MM.1S (cell line): ENCODE measurements at regions not wholly inside any gene's neighbourhood (a gene's known extent, or its start where the extent isn't known, plus 50 kb on each side); places are given as distances from the start of the nearest gene placed in this dataset.

Experiments used
- DNase-seq: peaks from one replicate; pipeline ENCODE4 v3.0.0-alpha.2; 2015
- H2AFZ ChIP-seq: fragments of 300-600 bp; sonication (generic); 2 replicates; pipeline ENCODE4 v1.6.0; 2016; ENCODE audit warnings: antibody characterized with exemption, low read length
- H3F3A ChIP-seq: fragments of 300-600 bp; sonication (generic); 2 replicates; pipeline ENCODE4 v1.6.1; 2016; ENCODE audit warnings: mild to moderate bottlenecking, antibody characterized with exemption, low read length, moderate library complexity, mixed read lengths; ENCODE audit not compliant: insufficient read depth
- H3K27ac ChIP-seq: fragments of 300-600 bp; sonication (generic); 2 replicates; pipeline ENCODE4 v1.5.1; 2016; ENCODE audit warnings: mild to moderate bottlenecking, low read length
- H3K27me3 ChIP-seq: fragments of 300-600 bp; sonication (generic); replicated peaks from 2 replicates; pipeline ENCODE4 v1.6.0; 2016; ENCODE audit warnings: low read length; ENCODE audit not compliant: insufficient read depth
- H3K36me3 ChIP-seq: fragments of 300-600 bp; sonication (generic); replicated peaks from 2 replicates; pipeline ENCODE4 v1.6.1; 2016; ENCODE audit warnings: mild to moderate bottlenecking, low read length, mixed read lengths; ENCODE audit not compliant: insufficient read depth
- H3K4me1 ChIP-seq: fragments of 300-600 bp; sonication (generic); 2 replicates; pipeline ENCODE4 v1.6.1; 2016; ENCODE audit warnings: low read length, mixed read lengths
- H3K4me2 ChIP-seq: fragments of 300-600 bp; sonication (generic); 2 replicates; pipeline ENCODE4 v1.6.0; 2016; ENCODE audit warnings: low read depth, low read length
- H3K4me3 ChIP-seq: fragments of 300-600 bp; sonication (generic); 2 replicates; pipeline ENCODE4 v1.5.1; 2016; ENCODE audit warnings: low read length, mixed read lengths
- H3K79me2 ChIP-seq: fragments of 300-600 bp; sonication (generic); 2 replicates; pipeline ENCODE4 v1.6.1; 2016; ENCODE audit warnings: mixed run types, low read length, mixed read lengths
- H3K9ac ChIP-seq: fragments of 300-600 bp; sonication (generic); 2 replicates; pipeline ENCODE4 v1.6.1; 2016; ENCODE audit warnings: low read length, mixed read lengths
- H3K9me2 ChIP-seq: fragments of 300-600 bp; sonication (generic); replicated peaks from 2 replicates; pipeline ENCODE4 v1.6.1; 2016; ENCODE audit warnings: mild to moderate bottlenecking, low read length, mixed read lengths; ENCODE audit not compliant: insufficient read depth
- H3K9me3 ChIP-seq: fragments of 300-600 bp; sonication (generic); replicated peaks from 2 replicates; pipeline ENCODE4 v1.6.1; 2016; ENCODE audit warnings: mild to moderate bottlenecking, low read length, mixed read lengths; ENCODE audit not compliant: insufficient read depth
- H4K20me1 ChIP-seq: fragments of 300-600 bp; sonication (generic); 2 replicates; pipeline ENCODE4 v1.6.1; 2016; ENCODE audit warnings: mild to moderate bottlenecking, low read length, moderate library complexity, mixed read lengths; ENCODE audit not compliant: insufficient read depth
- EZH2 ChIP-seq: fragments of 300-600 bp; sonication (generic); optimal IDR thresholded peaks from 2 replicates; pipeline ENCODE3; 2017; ENCODE audit warnings: low read depth, mild to moderate bottlenecking, antibody characterized with exemption, low read length, mixed read lengths
- EZH2phosphoT487 ChIP-seq: fragments of 300-600 bp; sonication (generic); IDR thresholded peaks from 2 replicates; pipeline ENCODE4 v1.6.1; 2018; ENCODE audit warnings: antibody characterized with exemption, low read length
- TF ChIP-seq, protein P1 (sequence below): fragments of 300-600 bp; sonication (generic); IDR thresholded peaks from 2 replicates; pipeline ENCODE4 v1.5.1; 2016; ENCODE audit warnings: antibody characterized with exemption, low read length, mixed read lengths

DNA sequence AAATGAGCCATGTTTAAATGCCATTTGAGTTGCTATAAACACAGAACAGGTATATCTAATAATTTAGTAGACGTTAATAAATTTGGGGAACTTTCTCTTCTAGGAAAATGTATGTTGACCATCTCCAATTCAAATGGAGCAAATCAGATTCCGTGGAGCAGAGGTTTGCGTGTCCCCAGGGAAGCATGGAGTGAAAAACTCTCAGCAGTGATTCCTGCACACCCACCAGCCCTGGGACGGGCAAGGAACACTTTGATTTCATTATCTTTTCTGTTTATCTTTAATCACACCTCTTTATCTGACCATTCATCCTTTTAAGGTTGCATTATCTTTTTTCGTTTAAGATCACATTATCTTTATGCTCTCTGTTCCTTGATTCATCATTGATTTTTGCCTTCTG, 95.0 kb downstream of the RNASET2 start:
- Histone ChIP-seq H3K27me3 (no peaks in the 10 kb centered on the region), H3K9ac (no peak overlapping the region), H3K27ac (no peak overlapping the region), H3K4me3 (no peak overlapping the region), H3K79me2 (no peaks in the 10 kb centered on the region), H2AFZ (no peak overlapping the region), H3F3A (no peaks in the 10 kb centered on the region), H4K20me1 (no peaks in the 10 kb centered on the region), H3K9me3 (no peaks in the 10 kb centered on the region), H3K36me3 (no peaks in the 10 kb centered on the region), H3K9me2 (no peaks in the 10 kb centered on the region), H3K4me1 (no peaks in the 10 kb centered on the region), H3K4me2 (no peak overlapping the region)
- TF ChIP-seq EZH2phosphoT487 = no peak
- TF ChIP-seq, protein P1, sequence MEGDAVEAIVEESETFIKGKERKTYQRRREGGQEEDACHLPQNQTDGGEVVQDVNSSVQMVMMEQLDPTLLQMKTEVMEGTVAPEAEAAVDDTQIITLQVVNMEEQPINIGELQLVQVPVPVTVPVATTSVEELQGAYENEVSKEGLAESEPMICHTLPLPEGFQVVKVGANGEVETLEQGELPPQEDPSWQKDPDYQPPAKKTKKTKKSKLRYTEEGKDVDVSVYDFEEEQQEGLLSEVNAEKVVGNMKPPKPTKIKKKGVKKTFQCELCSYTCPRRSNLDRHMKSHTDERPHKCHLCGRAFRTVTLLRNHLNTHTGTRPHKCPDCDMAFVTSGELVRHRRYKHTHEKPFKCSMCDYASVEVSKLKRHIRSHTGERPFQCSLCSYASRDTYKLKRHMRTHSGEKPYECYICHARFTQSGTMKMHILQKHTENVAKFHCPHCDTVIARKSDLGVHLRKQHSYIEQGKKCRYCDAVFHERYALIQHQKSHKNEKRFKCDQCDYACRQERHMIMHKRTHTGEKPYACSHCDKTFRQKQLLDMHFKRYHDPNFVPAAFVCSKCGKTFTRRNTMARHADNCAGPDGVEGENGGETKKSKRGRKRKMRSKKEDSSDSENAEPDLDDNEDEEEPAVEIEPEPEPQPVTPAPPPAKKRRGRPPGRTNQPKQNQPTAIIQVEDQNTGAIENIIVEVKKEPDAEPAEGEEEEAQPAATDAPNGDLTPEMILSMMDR = no peak
- no peak for TF ChIP-seq EZH2
- DNase-seq = no peak

DNA sequence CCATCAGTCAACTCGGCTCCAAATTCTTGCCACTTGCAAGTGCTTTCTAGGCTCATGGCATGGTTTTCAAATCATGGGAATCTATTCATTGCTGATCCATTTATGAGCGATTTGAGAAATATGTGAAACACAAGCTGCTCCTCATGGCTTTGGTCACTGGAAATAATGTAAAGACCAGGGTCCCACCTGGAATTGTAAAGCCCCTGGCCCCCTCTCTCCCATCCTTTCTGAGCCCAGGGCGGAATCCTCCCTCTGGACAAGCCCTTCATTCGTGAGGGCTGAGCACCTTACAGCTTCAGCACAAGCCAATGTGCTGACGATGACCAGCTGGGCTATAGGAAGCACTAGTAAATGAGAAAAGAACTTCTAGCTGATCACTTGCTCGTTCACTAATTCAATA, 96.0 kb downstream of the RNASET2 start:
- no peaks in the 10 kb centered on the region for H3K27me3 ChIP-seq
- no peak overlapping the region for H3K9ac ChIP-seq
- no peaks in the 10 kb centered on the region for H3K79me2 ChIP-seq
- no peaks in the 10 kb centered on the region for H3K4me1 ChIP-seq
- no peak for DNase-seq
- H3K27ac ChIP-seq = no peak overlapping the region
- H3K36me3 ChIP-seq = no peaks in the 10 kb centered on the region
- no peak for TF ChIP-seq EZH2phosphoT487
- TF ChIP-seq, protein P1 = no peak
- TF ChIP-seq EZH2 = no peak
- H4K20me1 ChIP-seq = no peaks in the 10 kb centered on the region
- no peaks in the 10 kb centered on the region for H3K9me3 ChIP-seq
- H2AFZ ChIP-seq = no peak overlapping the region
- H3K4me3 ChIP-seq = no peak overlapping the region
- H3K9me2 ChIP-seq = no peaks in the 10 kb centered on the region
- H3F3A ChIP-seq = no peaks in the 10 kb centered on the region
- no peak overlapping the region for H3K4me2 ChIP-seq

- Histone ChIP-seq H3K4me1 (no peaks in the 10 kb centered on the region), H3K4me3 (no peak overlapping the region), H3F3A (no peaks in the 10 kb centered on the region), H3K36me3 (no peaks in the 10 kb centered on the region), H3K79me2 (no peaks in the 10 kb centered on the region), H2AFZ (no peak overlapping the region), H3K9me2 (no peaks in the 10 kb centered on the region), H4K20me1 (no peaks in the 10 kb centered on the region), H3K27ac (no peak overlapping the region), H3K4me2 (no peak overlapping the region), H3K9ac (no peak overlapping the region), H3K27me3 (no peaks in the 10 kb centered on the region), H3K9me3 (no peaks in the 10 kb centered on the region)
- DNase-seq = no peak
- TF ChIP-seq EZH2phosphoT487 (no peak), EZH2 (no peak)
- TF ChIP-seq, protein P1 = no peak
Measured at GRCh38 chr6:166855416-166855815, 100.9 kb downstream of the RNASET2 start.
